ENCODE measurements at regions not wholly inside any gene's neighbourhood (a gene's known extent, or its start where the extent isn't known, plus 50 kb on each side); places are given as distances from the start of the nearest gene placed in this dataset.
"Not testable (repeated sequence)": the region's sequence is repeated elsewhere in the genome, so short reads cannot be mapped to it uniquely, and the experiment has no call there.

DNA sequence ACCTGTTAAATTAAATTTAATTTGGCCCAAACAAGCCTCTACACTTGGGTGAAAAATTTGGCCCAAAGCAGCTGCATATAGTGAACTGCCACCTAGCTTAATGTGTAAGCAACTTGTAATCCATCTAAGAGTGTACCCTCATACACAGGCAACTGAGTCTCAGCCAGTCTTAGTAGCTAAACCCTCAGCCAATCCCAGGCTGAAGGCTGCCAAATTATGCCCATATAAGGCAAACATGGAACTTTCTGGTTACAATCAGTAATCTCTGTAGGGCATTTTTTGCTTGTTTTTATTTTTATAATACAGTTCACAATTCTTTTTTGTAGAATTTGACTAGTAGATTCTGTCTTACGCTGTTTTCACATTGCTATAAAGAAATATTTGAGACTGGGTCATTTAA lies 958.7 kb downstream of the FSCB start:
- no peaks in the 10 kb centered on the region for H3K79me2 ChIP-seq (ENCODE audit: control insufficient read depth, insufficient read depth, low read length)
- DNase-seq (no peak), ATAC-seq (ENCODE audit: low read depth) (no peak)
- WGBS (ENCODE audit: insufficient coverage) = 100% methylated on average over 1 of the region's 1 CpG
- Mint-ChIP-seq H3K9me3 (ENCODE audit: insufficient read depth) (no peaks in the 10 kb centered on the region), H3K27ac (no peak overlapping the region), H3K4me3 (no peak overlapping the region), H3K4me1 (no peaks in the 10 kb centered on the region), H3K27me3 (no peaks in the 10 kb centered on the region)
- H3K27ac ChIP-seq (ENCODE audit: low read length in 2 of 2) = no peak overlapping the region
- no peak overlapping the region for H3K9ac ChIP-seq (ENCODE audit: low read length)
- H3K4me1 ChIP-seq (ENCODE audit: control insufficient read depth in 2 of 2, insufficient read depth in 2 of 2, low read length in 2 of 2) = no peaks in the 10 kb centered on the region
- ChIA-PET POLR2A (no interaction called here), CTCF (no interaction called here)
- H3K9me3 ChIP-seq (ENCODE audit: control extremely low read depth in 1 of 3, control insufficient read depth in 2 of 3, insufficient read depth in 1 of 3, low read length in 2 of 3) = peaks cover 0 to 3% (median 0%) of the 10 kb centered on the region in 3 donors
- H3K27me3 ChIP-seq (replicated peaks in 1 of 4; ENCODE audit: control extremely low read depth in 1 of 4, control insufficient read depth in 3 of 4, insufficient read depth in 4 of 4, low read length in 3 of 4) = no peaks in the 10 kb centered on the region
- no peak overlapping the region for H3K4me2 ChIP-seq (replicated peaks; ENCODE audit: low read depth, low read length, poor library complexity, severe bottlenecking)
- no peak overlapping the region for H3K4me3 ChIP-seq (ENCODE audit: control extremely low read depth in 1 of 5, extremely low read depth in 1 of 5, insufficient read depth in 1 of 5, low read depth in 2 of 5, low read length in 4 of 5)
- H3K36me3 ChIP-seq (replicated peaks in 1 of 2; ENCODE audit: control extremely low read depth in 1 of 2, control insufficient read depth in 1 of 2, extremely low read depth in 1 of 2, insufficient read depth in 2 of 2, low read length in 1 of 2) = no peaks in the 10 kb centered on the region
- TF ChIP-seq, protein P1, sequence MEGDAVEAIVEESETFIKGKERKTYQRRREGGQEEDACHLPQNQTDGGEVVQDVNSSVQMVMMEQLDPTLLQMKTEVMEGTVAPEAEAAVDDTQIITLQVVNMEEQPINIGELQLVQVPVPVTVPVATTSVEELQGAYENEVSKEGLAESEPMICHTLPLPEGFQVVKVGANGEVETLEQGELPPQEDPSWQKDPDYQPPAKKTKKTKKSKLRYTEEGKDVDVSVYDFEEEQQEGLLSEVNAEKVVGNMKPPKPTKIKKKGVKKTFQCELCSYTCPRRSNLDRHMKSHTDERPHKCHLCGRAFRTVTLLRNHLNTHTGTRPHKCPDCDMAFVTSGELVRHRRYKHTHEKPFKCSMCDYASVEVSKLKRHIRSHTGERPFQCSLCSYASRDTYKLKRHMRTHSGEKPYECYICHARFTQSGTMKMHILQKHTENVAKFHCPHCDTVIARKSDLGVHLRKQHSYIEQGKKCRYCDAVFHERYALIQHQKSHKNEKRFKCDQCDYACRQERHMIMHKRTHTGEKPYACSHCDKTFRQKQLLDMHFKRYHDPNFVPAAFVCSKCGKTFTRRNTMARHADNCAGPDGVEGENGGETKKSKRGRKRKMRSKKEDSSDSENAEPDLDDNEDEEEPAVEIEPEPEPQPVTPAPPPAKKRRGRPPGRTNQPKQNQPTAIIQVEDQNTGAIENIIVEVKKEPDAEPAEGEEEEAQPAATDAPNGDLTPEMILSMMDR (IDR thresholded peaks at IDR 0.05) = no peak
- no peak for TF ChIP-seq EZH2 (IDR thresholded peaks at IDR 0.05; ENCODE audit: borderline replicate concordance, insufficient read depth, low read depth, low read length, poor library complexity, severe bottlenecking)
- H4K20me1 ChIP-seq (ENCODE audit: control insufficient read depth, insufficient read depth, low read length, poor library complexity, severe bottlenecking) = no peaks in the 10 kb centered on the region
- no peak overlapping the region for H2AFZ ChIP-seq (ENCODE audit: insufficient read depth, low read depth, low read length, poor library complexity, severe bottlenecking)
- intact Hi-C loops (cut with micrococcal nuclease) = no loop called here

DNA sequence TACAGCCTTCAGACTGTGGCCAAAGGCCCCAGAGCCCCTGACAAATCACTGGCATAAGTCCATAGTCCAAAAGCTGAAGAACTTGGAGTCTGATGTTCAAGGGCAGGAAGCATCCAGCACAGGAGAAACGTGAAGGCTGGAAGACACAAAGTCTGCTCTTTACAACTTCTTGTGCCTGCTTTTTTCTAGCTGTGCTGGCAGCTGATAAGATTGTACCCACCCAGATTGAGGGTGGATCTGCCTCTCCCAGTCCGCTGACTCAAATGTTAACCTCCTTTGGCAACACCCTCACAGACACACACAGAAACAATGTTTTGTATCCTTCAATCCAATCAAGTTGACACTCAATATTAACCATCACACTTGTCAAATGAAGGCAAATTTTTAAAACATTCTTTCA lies 959.5 kb downstream of the FSCB start:
- H3K4me1 Mint-ChIP-seq; H3K4me1 ChIP-seq (ENCODE audit: control insufficient read depth in 2 of 2, insufficient read depth in 2 of 2, low read length in 2 of 2); H3K9ac ChIP-seq (ENCODE audit: low read length); H2AFZ ChIP-seq (ENCODE audit: insufficient read depth, low read depth, low read length, poor library complexity, severe bottlenecking); H3K4me3 ChIP-seq (ENCODE audit: control extremely low read depth in 1 of 5, extremely low read depth in 1 of 5, insufficient read depth in 1 of 5, low read depth in 2 of 5, low read length in 4 of 5); H3K4me3 Mint-ChIP-seq; DNase-seq; H3K4me2 ChIP-seq (replicated peaks; ENCODE audit: low read depth, low read length, poor library complexity, severe bottlenecking); H3K27me3 ChIP-seq (replicated peaks in 1 of 4; ENCODE audit: control extremely low read depth in 1 of 4, control insufficient read depth in 3 of 4, insufficient read depth in 4 of 4, low read length in 3 of 4); ATAC-seq (ENCODE audit: low read depth); H3K27ac Mint-ChIP-seq; H3K9me3 ChIP-seq (ENCODE audit: control extremely low read depth in 1 of 3, control insufficient read depth in 2 of 3, insufficient read depth in 1 of 3, low read length in 2 of 3); CTCF ChIA-PET; H3K27ac ChIP-seq (ENCODE audit: low read length in 2 of 2); POLR2A ChIA-PET; H3K9me3 Mint-ChIP-seq (ENCODE audit: insufficient read depth); H3K27me3 Mint-ChIP-seq; H3K79me2 ChIP-seq (ENCODE audit: control insufficient read depth, insufficient read depth, low read length); H4K20me1 ChIP-seq (ENCODE audit: control insufficient read depth, insufficient read depth, low read length, poor library complexity, severe bottlenecking); intact Hi-C loops (cut with micrococcal nuclease); H3K36me3 ChIP-seq (replicated peaks in 1 of 2; ENCODE audit: control extremely low read depth in 1 of 2, control insufficient read depth in 1 of 2, extremely low read depth in 1 of 2, insufficient read depth in 2 of 2, low read length in 1 of 2): not testable (repeated sequence)
- WGBS (ENCODE audit: insufficient coverage) = 76% methylated on average over 2 of the region's 2 CpGs

Measured in B cell (primary cell).